PC-9 (cell line): ENCODE measurements at regions not wholly inside any gene's neighbourhood (a gene's known extent, or its start where the extent isn't known, plus 50 kb on each side); places are given as distances from the start of the nearest gene placed in this dataset.

Experiments
- CTCF ChIP-seq: fragments of 200-600 bp; sonication (generic); conservative IDR thresholded peaks from 2 replicates; pipeline ENCODE4 v1.6.1; 2017; ENCODE audit warnings: mixed run types, antibody characterized with exemption, mild to moderate bottlenecking, moderate library complexity
- EZH2 ChIP-seq: fragments of 200-600 bp; sonication (generic); IDR thresholded peaks from 2 replicates; pipeline ENCODE4 v1.8.0; 2017; ENCODE audit warnings: antibody characterized with exemption, low read depth

- no peak for TF ChIP-seq CTCF
- TF ChIP-seq EZH2: no peak
Measured at GRCh38 chr6:6769466-6769865, 180.9 kb downstream of the LY86 start.
